SK-N-SH (cell line): ENCODE measurements at regions not wholly inside any gene's neighbourhood (a gene's known extent, or its start where the extent isn't known, plus 50 kb on each side); places are given as distances from the start of the nearest gene placed in this dataset.

Experiments used
- EZH2phosphoT487 ChIP-seq: fragments of 200-600 bp; sonication (generic); IDR thresholded peaks from 2 replicates; pipeline ENCODE4 v1.6.1; 2017; ENCODE audit warnings: low read depth, mixed run types, mild to moderate bottlenecking, antibody characterized with exemption, moderate library complexity, borderline replicate concordance
- FOXM1 ChIP-seq: IDR thresholded peaks from 2 replicates; pipeline ENCODE4 v1.4.0; 2012; ENCODE audit warnings: low read depth, mild to moderate bottlenecking

- TF ChIP-seq FOXM1: no peak
- no peak for TF ChIP-seq EZH2phosphoT487
Observed at GRCh38 chr1:190685676-190686075, 208.0 kb upstream of the BRINP3 start.
